ENCODE measurements at regions not wholly inside any gene's neighbourhood (a gene's known extent, or its start where the extent isn't known, plus 50 kb on each side); places are given as distances from the start of the nearest gene placed in this dataset.

DNA sequence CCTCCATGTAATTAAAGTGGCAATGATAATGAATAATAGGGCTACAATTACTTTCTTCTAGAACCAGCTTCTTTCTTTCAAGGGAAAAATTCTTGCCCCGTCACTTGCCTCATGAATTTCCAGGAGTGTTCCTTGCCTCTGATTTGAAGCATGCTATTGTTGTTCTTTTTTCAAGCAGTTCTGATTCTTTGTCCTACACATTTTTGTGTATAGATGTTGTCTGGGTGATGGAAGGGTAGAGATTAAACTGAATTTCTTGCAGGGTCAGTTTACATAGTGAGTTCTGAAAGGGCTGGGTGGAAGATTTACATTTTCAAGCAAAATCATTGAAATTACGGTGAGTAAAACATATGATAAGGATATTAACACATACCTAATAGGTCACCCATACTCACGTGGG is 107.0 kb upstream of the TENM3 start:
- no peak for ATAC-seq
- intact Hi-C loops (cut with DNase I) = no loop called here

DNA sequence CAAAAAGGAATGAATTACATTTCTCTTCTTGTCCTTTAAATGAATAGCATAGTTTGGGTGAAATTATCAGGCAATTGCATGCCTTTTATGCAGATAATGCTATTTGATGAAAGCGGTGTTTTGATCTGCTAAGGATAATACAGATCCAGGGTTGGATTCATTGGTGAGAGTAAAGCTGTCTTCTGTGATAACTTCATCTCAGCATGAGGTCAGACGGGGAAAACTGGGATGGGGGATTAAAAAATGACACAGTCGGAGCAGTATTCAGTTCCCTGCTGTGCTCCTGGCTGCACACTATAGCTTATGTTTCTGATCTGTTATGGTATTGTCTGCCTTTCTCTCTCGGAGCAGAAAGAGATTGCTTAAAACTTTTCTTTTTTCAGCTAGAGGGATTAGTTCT is 105.9 kb upstream of the TENM3 start:
- ATAC-seq (no peak), DNase-seq (no peak)
- intact Hi-C loops (cut with DNase I) = no loop called here

More for the DNA sequence above, 107.0 kb upstream of the TENM3 start:
- no peak for DNase-seq

DNA sequence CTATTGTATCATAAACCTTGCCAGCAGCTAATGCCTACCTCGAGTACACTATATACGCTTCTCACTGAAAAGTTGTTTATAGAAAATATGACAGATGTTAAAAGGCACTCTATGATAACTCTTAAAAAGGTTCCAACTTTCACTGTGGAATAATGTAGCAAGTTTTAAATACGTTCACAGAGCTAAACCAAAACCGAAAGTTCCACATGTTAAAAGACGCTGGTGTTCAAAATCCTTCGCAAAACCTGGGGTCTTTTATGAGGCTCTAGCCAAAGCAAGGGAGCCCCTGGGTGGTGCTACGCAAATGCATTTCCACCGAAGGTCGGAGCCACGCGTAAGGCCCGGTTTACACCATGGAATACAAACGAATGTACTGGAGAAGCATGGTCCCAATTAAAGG is 103.7 kb upstream of the TENM3 start:
- DNase-seq (no peak), ATAC-seq (no peak)
- intact Hi-C loops (cut with DNase I) = no loop called here

- DNase-seq (no peak), ATAC-seq (no peak)
- intact Hi-C loops (cut with DNase I) = loop anchor here in 1 of 2 donors (5.0 kb wide), 1 partner anchor 667 kb away; no protein-coding TSS in a partner anchor
These were observed 102.7 kb upstream of the TENM3 start for GRCh38 chr4:182140547-182140946.

DNA sequence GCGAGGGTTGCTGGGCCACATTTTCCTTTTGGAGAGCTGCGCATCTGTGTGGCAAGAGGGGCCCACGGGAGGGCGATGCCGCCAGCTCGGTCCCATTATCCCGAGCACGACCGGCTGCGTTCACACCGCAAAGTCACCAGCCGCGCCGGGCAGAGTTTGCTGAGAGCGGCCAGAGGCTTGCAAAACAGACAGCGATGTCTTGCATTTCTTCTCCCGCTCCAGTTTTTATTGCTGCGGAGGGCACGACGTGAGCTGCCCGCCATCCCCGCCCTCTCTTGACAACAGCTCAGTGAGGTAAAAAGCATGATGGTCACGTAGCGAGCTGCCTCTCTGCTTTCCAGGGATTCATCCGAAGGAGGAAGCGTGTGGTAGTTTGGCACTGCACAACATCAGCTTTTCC is 102.1 kb upstream of the TENM3 start:
- intact Hi-C loops (cut with DNase I) = loop anchor here in 1 of 2 donors (5.0 kb wide), 1 partner anchor 666 kb away; no protein-coding TSS in a partner anchor
- ATAC-seq (no peak), DNase-seq (no peak)

DNA sequence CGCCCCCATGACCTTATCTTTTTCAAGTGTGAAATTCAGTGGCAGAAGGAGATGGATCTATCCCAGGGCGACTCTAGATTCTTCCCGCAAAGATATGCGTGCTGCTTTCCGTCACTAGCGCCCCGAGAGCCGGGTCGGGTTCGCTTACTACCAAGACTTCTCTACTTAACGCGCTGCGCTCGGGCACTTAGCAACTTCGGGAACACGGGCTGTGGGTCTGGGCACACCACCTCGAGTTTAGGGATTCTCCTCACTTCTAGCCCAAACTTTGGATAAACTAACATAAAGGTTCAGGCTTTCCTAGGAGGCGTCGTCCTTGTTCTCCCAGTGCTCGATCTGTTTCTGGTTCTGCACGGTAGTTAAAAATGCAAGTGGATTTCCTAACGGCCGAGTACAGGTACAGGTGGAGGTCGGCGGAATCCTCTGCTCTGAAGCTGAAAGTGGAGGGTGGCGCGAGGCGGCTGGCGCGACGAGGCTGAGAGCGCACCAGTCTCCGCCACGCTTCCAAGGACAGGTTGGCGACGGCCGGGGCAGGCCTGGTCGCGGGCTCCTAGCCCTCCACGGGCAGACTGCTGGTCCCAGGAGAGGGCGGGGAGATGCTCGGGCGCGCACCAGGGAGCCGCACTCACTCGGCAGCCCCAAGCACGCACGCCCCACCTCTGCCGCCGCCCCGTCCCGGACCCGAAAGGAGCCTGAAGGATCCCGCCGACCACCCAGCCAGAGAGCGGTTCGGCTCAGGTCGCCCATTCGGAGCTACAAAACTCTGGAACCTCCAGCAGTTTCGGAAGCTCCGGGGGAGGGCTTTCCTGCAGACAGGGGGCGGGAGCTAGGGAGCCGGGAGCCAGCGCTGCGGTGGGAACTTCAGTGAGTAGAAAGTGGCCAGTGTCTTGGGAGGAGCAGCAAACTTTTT is 100.8 kb upstream of the TENM3 start:
- peak; percentile 35 to 53 for ATAC-seq
- intact Hi-C loops (cut with DNase I) = loop anchor here in 1 of 2 donors (5.0 kb wide), 1 partner anchor 665 kb away; no protein-coding TSS in a partner anchor
- no peak for DNase-seq

DNA sequence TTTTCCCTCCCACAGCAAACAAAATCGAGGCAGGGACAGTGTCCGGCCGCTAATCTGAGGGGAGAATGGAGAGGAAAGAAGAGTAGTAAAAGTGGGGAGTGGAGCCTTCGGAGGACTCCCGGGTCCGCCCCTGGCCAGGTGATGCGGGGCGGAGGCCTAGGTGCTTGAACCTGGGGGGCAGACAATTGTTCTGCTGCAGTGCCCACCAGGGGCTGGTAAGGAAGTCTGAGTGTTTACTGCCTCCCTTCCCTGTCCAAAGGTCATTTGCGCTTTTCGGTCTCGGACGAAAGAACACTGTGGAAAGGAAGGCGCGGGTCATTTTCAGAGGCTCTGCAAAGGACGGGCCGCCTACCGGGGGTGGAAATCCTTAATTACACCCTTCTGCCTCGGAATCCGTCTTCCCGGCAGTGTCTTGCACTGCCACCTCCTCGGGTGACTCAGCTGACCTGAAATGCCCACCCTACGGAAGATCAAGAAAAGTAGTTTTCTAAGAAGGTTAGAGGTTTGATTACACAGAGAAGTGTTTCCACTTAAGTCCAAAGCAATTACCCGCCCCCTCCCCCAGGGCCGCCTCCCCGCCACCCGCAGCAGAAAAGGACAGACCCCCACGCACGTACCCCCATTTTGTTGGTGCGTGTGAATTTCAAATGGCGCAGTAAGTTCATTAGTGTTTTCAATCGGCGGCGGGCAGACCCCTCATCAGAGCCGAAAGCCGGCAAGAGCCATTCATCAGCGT is 99.9 kb upstream of the TENM3 start:
- DNase-seq (no peak), ATAC-seq (peak; percentile 21 to 24)
- intact Hi-C loops (cut with DNase I) = loop anchor here in 1 of 2 donors (5.0 kb wide), 1 partner anchor 664 kb away; no protein-coding TSS in a partner anchor

DNA sequence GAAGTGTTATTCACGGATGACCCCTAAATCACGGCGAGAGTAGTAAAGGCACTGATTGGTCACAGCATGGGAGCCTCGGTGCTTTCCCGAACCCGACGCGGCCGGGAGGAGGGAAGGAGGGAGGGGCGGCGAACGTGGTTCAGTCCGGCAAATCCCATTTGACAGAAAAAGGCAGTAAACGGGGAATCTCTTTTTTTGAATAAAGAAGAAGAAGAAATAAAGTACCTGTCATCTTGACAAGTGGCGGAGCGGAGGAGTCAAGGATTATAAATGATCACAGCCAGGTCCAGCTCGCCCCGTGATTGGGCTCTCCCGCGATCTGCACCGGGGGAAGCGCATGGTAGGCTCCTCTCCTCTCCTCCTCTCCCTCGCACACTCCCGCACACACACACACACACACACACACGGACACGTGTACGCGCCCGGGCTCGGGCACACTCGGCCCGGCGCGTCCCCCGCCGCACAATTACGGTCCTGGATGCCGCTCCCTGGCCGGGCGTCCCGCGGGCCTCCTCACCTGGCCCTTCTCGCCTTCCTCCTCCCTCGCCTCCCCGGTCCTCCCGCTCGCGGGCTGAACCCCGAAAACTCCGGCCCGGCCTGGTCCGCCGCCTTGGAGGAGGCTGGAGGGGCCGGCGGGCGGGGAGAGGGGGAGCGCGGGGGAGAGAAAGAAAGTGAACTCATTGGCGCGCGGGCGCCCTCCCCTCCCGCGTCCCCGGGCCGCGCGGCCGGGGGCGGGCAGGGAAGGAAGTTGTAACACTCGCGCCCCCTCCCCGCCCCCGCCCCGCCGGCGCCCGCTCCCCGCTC is 99.2 kb upstream of the TENM3 start:
- intact Hi-C loops (cut with DNase I) = loop anchor here in 1 of 2 donors (5.0 kb wide), 1 partner anchor 663 kb away; no protein-coding TSS in a partner anchor
- ATAC-seq = peak; percentile 60 to 78
- DNase-seq = no peak

DNA sequence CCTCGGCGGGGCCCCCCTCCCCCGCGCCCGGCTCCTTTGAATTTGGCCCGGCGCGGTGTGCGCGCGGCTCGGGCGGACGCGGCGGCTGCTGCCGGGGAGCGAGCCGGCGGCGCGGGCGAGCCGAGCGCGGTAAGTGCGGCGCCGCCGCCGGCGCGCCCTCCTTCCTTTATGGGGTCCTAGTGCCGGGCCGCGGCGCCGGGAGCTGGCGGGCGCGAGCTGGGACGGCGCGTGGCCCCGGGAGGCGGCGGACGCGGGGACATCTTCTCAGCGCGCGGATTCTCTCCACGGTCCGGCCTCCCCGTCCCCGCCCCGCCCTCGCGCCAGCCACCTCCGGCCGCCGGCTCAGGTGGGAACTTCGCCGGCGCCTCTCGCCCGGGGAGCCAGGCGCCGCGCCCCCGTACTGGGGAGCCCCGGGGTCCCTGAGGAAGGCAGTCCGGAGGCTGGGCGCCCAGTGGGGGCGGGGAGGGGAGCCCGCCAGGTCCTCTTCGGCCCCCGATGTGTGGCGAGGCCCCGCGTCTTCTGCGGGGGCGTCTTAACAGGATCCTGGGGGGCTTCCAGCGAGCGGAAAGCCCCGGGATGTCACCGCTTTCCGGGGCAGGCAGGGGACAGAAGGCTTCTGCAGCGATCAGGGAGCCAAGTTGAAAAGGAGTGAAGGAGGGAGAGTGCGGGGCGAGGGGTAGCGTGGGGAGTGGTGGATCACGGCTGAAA is 98.4 kb upstream of the TENM3 start:
- no peak for DNase-seq
- intact Hi-C loops (cut with DNase I) = loop anchor here in 1 of 2 donors (5.0 kb wide), 1 partner anchor 663 kb away; no protein-coding TSS in a partner anchor
- ATAC-seq = peak; percentile 36 to 46

DNA sequence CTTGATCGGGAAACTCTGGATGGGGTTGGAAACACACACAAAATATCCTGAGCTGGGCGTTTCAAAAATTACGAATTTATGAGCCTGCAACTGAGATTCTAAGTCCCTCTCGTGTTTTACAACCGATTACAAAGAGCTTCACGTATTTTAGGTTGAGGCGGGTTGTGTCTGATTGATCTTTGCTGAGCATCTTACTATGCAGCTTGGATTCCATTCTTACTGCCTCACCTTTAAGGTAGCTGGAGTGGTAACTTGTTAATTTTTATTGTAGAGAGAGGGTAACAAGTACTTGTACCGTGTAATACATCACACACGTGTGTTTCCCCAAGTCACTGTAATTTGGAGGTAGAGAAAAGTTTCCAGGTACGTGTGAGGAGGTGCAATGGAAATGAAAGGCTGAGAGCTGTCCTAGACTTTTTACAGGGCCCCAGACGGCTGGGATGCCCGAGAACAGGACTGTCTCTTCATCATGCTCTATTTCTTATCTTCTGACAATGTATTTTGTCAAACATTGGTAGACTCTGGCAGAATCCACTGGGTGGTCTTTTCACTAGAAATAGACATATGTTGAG is 97.8 kb upstream of the TENM3 start:
- DNase-seq (no peak), ATAC-seq (no peak)
- intact Hi-C loops (cut with DNase I) = no loop called here

DNA sequence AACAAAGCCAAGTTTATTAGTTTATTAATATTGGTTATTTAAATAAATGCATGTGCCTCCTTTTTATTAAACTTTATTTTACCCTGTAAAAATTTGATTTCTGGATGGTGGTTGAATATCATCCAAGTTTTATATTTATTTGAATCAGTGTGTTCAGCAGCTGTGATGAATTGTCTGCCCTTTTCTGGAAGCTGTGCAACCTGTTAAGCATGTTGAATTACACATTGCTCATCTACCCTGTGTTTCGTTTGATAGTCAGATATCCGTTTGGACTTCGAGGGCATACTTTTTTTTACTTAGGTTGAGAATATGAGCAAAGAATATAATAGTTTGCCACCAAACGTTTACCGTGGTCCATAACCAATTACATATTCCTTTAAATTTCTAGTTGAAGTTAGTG is 95.8 kb upstream of the TENM3 start:
- DNase-seq (no peak), ATAC-seq (no peak)
- intact Hi-C loops (cut with DNase I) = no loop called here

GRCh38 chr4:182150645-182151044 is 92.6 kb upstream of the TENM3 start:
- intact Hi-C loops (cut with DNase I) = no loop called here

DNA sequence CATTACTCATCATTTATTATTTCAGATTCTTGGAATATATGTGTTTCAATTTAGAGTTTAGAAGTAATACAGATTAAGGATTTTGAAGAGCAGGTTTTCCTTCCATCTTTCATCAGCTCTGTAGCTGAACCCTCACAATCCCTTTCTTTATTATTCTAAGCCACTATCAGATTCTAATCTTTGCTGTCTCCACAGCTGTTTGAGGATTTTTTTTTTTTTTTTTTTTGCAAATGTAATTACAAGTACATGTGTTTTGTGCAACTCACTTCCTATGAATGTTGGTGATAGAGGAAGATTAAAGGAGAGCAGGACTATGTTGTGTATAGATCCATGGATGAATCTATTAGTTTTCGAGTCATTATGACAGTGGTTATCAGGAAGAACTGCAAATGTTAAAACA is 87.4 kb upstream of the TENM3 start:
- no peak for DNase-seq
- ATAC-seq = no peak
- intact Hi-C loops (cut with DNase I) = no loop called here

More at GRCh38 chr4:182150645-182151044, 92.6 kb upstream of the TENM3 start:
- no peak for DNase-seq
- ATAC-seq = no peak

GRCh38 chr4:182163180-182163579 is 80.0 kb upstream of the TENM3 start:
- DNase-seq (no peak), ATAC-seq (no peak)
- intact Hi-C loops (cut with DNase I) = no loop called here

DNA sequence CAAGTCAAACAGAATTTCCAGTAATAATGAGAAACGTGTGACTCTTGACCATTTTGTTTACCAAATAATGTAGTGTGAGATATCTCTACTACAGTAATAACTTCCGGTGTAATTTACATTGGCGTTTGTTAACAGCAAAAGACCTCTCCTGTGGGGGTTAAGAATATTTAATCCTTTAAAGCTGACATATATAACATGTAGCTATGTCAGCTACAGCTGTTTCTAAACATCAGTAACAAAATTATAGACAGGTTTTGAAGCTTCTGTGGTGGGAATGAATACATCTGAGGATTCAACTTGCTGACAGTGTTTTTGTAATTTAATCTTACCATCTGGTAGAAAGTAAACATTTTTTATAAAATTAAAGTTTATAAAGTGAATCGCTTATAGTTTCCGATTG is 73.6 kb upstream of the TENM3 start:
- DNase-seq (no peak), ATAC-seq (no peak)
- intact Hi-C loops (cut with DNase I) = no loop called here

DNA sequence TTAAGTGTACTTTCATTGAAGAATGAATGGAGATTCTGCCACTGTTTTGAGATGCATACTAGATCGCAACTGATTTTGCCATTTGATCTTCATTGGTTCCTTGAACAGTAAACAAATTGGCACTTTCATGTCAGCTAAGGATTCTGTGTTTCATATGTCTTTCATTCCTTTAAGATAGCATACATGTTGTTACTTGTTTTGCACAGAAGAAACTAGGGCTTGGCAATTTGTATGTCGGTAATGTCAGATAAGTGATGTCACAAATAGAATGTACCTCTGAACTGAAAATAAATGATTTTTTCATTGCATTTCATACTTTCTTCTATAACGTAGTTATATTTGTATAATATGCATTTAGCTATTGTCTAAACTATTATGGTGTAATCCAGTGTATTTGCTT is 73.2 kb upstream of the TENM3 start:
- intact Hi-C loops (cut with DNase I) = no loop called here
- no peak for DNase-seq
- no peak for ATAC-seq

- no peak for DNase-seq
- no peak for ATAC-seq
- intact Hi-C loops (cut with DNase I) = no loop called here
These were observed 72.7 kb upstream of the TENM3 start for GRCh38 chr4:182170417-182170935.

GRCh38 chr4:182174979-182175378 is 68.2 kb upstream of the TENM3 start:
- no peak for ATAC-seq
- intact Hi-C loops (cut with DNase I) = no loop called here

More at GRCh38 chr4:182174979-182175378, 68.2 kb upstream of the TENM3 start:
- no peak for DNase-seq
